Activated CD8-positive, alpha-beta T cell treated with anti-CD3 and anti-CD28 coated beads for 36 hours (primary cell): ENCODE measurements at regions not wholly inside any gene's neighbourhood (a gene's known extent, or its start where the extent isn't known, plus 50 kb on each side); places are given as distances from the start of the nearest gene placed in this dataset.
"Not testable (repeated sequence)": the region's sequence is repeated elsewhere in the genome, so short reads cannot be mapped to it uniquely, and the experiment has no call there.

Experiments
- ATAC-seq: fragments of 200-7000 bp; cut with Tn5 transposase; one replicate; pipeline ENCODE4 v1.10.0; 2021; ENCODE audit warnings: mild to moderate bottlenecking, moderate library complexity
- CTCF ChIA-PET: fragments of 350-600 bp; sonication (Branson Sonifier 250); formaldehyde crosslinking; loops from one replicate; lab custom pipeline; 2021; ENCODE audit warnings: antibody characterized with exemption; lab: Charles Lee
- POLR2A ChIA-PET: fragments of 350-600 bp; sonication (Branson Sonifier 250); formaldehyde crosslinking; loops from one replicate; lab custom pipeline; 2021; ENCODE audit warnings: antibody characterized with exemption; lab: Charles Lee
- DNase-seq: peaks from one replicate; pipeline ENCODE4 v3.0.0-alpha.2; 2020
- H3K27ac Mint-ChIP-seq: one replicate; pipeline ENCODE4 v1.8.0; 2021; ENCODE audit warnings: mild to moderate bottlenecking, mixed read lengths
- H3K27me3 Mint-ChIP-seq: one replicate; pipeline ENCODE4 v1.8.0; 2021; ENCODE audit warnings: mixed read lengths
- H3K36me3 Mint-ChIP-seq: one replicate; pipeline ENCODE4 v1.8.0; 2021; ENCODE audit warnings: low read depth, mixed read lengths
- H3K4me1 Mint-ChIP-seq: one replicate; pipeline ENCODE4 v1.8.0; 2021; ENCODE audit warnings: low read depth, mixed read lengths
- H3K4me3 Mint-ChIP-seq: one replicate; pipeline ENCODE4 v1.8.0; 2021; ENCODE audit warnings: mild to moderate bottlenecking, moderate library complexity, mixed read lengths
- H3K9me3 Mint-ChIP-seq: one replicate; pipeline ENCODE4 v1.8.0; 2021; ENCODE audit warnings: mixed read lengths
- intact Hi-C: fragments of 100-400 bp; cut with micrococcal nuclease; formaldehyde crosslinking; loops from one replicate; pipeline ENCODE4 v1.10.0; 2022
- TF ChIP-seq, protein P1 (sequence below): fragments of 200-600 bp; IDR thresholded peaks from one replicate; pipeline ENCODE4 v1.8.0; 2022; ENCODE audit warnings: antibody characterized with exemption, mild to moderate bottlenecking

DNA sequence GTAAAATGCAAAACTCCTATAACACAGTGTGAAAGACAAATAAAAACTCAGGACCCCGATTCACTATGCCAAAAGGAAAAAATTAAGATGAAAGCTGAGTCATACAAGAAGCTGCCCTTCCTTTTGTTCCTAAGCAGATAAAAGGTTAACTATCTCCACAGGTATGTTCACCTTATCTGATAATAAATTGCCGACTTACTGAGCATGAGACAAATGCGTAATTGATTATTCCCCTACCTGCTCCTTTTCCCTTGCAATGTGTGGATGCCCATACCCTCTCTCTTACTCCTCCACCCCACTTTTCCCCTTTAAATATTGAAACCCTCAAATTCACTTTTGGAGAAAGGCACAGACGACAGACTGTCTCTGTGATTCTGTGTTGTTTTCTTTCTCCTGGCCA is 148.6 kb upstream of the TMEM260 start:
- DNase-seq (no peak), ATAC-seq (no peak)
- ChIA-PET CTCF (no interaction called here), POLR2A (no interaction called here)
- Mint-ChIP-seq H3K4me1 (no peaks in the 10 kb centered on the region), H3K9me3 (no peaks in the 10 kb centered on the region), H3K4me3 (no peak overlapping the region), H3K36me3 (no peaks in the 10 kb centered on the region), H3K27me3 (peaks cover 1% of the 10 kb centered on the region), H3K27ac (no peak overlapping the region)
- intact Hi-C loops: no loop called here
- TF ChIP-seq, protein P1, sequence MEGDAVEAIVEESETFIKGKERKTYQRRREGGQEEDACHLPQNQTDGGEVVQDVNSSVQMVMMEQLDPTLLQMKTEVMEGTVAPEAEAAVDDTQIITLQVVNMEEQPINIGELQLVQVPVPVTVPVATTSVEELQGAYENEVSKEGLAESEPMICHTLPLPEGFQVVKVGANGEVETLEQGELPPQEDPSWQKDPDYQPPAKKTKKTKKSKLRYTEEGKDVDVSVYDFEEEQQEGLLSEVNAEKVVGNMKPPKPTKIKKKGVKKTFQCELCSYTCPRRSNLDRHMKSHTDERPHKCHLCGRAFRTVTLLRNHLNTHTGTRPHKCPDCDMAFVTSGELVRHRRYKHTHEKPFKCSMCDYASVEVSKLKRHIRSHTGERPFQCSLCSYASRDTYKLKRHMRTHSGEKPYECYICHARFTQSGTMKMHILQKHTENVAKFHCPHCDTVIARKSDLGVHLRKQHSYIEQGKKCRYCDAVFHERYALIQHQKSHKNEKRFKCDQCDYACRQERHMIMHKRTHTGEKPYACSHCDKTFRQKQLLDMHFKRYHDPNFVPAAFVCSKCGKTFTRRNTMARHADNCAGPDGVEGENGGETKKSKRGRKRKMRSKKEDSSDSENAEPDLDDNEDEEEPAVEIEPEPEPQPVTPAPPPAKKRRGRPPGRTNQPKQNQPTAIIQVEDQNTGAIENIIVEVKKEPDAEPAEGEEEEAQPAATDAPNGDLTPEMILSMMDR: no peak

DNA sequence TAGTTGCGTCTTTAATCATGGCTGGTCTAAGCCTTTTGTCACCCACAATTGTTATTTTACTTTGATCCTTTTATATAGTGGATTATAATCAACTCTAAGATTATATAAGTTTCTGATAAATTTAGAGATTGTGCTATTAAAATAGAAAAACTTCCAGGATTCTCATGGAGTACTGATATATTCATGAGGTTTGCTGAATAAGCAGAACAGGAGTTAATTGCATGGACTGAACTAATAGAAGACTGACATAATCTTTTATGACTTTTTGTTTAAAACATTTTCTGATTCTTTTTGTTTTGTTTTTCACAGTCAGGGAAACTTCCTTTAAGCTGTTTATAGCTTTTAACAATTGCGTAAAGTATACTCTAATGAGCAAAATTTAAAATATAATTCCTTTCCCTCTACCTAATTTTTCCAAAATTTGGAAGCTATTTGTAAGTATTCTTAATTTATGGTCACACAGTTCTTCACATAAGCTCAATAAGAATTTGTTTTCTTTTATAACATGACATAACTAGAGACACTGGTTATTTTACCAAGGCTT is 129.9 kb upstream of the TMEM260 start:
- H3K27me3 Mint-ChIP-seq: peaks cover 18% of the 10 kb centered on the region
- DNase-seq (no peak), ATAC-seq (no peak)
- H3K36me3 Mint-ChIP-seq: no peaks in the 10 kb centered on the region
- TF ChIP-seq, protein P1: no peak
- H3K9me3 Mint-ChIP-seq: no peaks in the 10 kb centered on the region
- H3K4me3 Mint-ChIP-seq: no peak overlapping the region
- ChIA-PET POLR2A (interaction anchor here (0.7 kb wide), 1 partner anchor 54 kb away, joined by 3 read pairs; no protein-coding TSS in a partner anchor), CTCF (interaction anchor here (1.5 kb wide), 1 partner anchor 25 kb away, joined by 5 read pairs; no protein-coding TSS in a partner anchor)
- no peaks in the 10 kb centered on the region for H3K4me1 Mint-ChIP-seq
- intact Hi-C loops: no loop called here
- no peak overlapping the region for H3K27ac Mint-ChIP-seq

DNA sequence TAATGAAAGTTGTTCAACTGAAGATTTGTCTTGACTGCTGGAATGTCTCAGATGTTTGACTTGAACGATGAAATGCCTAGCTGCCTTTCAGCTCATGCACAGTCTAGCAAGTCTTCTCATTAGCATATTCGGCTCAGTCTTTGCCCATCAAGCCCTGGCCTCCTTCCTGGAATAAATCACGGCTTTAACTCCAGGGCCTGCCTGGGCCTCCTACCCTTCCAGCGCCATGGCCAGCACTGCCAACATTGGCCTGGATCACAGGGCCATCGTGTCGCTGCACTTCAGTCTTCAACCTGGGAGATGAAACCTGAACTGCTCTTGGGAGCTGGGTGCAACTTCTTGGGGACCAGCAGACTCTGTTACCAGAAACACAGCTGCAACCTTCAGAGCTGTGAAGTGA is 126.7 kb upstream of the TMEM260 start:
- ChIA-PET CTCF (interaction anchor here (1.4 to 1.6 kb wide), 2 partner anchors 22 to 721 kb away, joined by 3 to 6 read pairs; no protein-coding TSS in a partner anchor), POLR2A (no interaction called here)
- DNase-seq (no peak), ATAC-seq (no peak)
- Mint-ChIP-seq H3K9me3 (no peaks in the 10 kb centered on the region), H3K27ac (no peak overlapping the region), H3K4me1 (no peaks in the 10 kb centered on the region), H3K4me3 (no peak overlapping the region), H3K27me3 (peaks cover 20% of the 10 kb centered on the region), H3K36me3 (no peaks in the 10 kb centered on the region)
- TF ChIP-seq, protein P1: no peak
- intact Hi-C loops: no loop called here

DNA sequence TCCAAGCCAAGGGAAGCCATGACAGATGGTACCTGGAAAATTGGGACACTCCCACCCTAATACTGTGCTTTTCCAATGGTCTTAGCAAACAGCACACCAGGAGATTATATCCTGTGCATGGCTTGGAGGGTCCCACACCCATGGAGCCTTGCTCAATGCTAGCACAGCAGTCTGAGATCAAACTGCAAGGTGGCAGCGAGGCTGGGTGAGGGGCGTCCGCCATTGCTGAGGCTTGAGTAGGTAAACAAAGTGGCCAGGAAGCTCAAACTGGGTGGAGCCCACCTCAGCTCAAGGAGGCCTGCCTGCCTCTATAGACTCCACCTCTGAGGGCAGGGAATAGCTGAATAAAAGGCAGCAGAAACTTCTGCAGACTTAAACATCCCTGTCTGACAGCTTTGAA is 124.9 kb upstream of the TMEM260 start:
- H3K9me3 Mint-ChIP-seq, POLR2A ChIA-PET, H3K36me3 Mint-ChIP-seq, H3K4me3 Mint-ChIP-seq, intact Hi-C loops, H3K4me1 Mint-ChIP-seq, H3K27ac Mint-ChIP-seq, ATAC-seq, DNase-seq, CTCF ChIA-PET: not testable (repeated sequence)
- H3K27me3 Mint-ChIP-seq: peaks cover 19% of the 10 kb centered on the region

DNA sequence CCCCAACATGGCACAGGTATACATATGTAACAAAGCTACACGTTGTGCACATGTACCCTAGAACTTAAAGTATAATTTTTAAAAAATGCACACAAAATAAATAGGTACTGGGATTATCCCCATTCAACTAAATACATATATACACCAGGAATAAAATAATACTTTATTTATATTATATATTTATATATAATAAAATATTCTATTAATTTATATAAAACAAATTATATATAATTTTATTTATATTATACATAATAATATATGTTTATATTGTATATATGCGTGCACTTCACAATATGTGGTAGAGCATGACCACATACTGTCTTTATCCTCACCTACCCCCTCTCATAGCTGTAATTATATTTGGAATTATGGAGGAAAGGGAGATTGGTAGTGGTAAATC is 119.1 kb upstream of the TMEM260 start:
- no peak for ATAC-seq

More for the DNA sequence above, 119.1 kb upstream of the TMEM260 start:
- H3K27me3 Mint-ChIP-seq: peaks cover 24% of the 10 kb centered on the region
- no peaks in the 10 kb centered on the region for H3K36me3 Mint-ChIP-seq
- ChIA-PET POLR2A (no interaction called here), CTCF (interaction anchor here (0.7 to 1.2 kb wide), 2 partner anchors 30 to 37 kb away, joined by 3 read pairs; no protein-coding TSS in a partner anchor)
- no peak overlapping the region for H3K4me3 Mint-ChIP-seq
- no peaks in the 10 kb centered on the region for H3K4me1 Mint-ChIP-seq
- DNase-seq: no peak
- intact Hi-C loops: no loop called here
- TF ChIP-seq, protein P1: no peak
- no peak overlapping the region for H3K27ac Mint-ChIP-seq
- peaks cover 2% of the 10 kb centered on the region for H3K9me3 Mint-ChIP-seq
